H1 (cell line): ENCODE measurements at regions not wholly inside any gene's neighbourhood (a gene's known extent, or its start where the extent isn't known, plus 50 kb on each side); places are given as distances from the start of the nearest gene placed in this dataset.

ENCODE experiments used
- CTCF ChIA-PET: fragments of 300-600 bp; sonication (Branson Sonifier 250); formaldehyde crosslinking; loops from one replicate; lab custom pipeline; 2021; ENCODE audit not compliant: partially characterized antibody; lab: Charles Lee
- POLR2A ChIA-PET: fragments of 300-600 bp; sonication (Branson Sonifier 250); formaldehyde crosslinking; loops from one replicate; lab custom pipeline; 2021; ENCODE audit warnings: inconsistent platforms; ENCODE audit not compliant: partially characterized antibody; lab: Charles Lee
- DNase-seq, 2 experiments: peaks; one replicate each; pipeline versions ENCODE4 v3.0.0 to v3.0.0-alpha.2; 2010 to 2022; ENCODE audit warnings: low spot score in 2 of 2, low read depth in 1 of 2, mixed read lengths in 1 of 2
- FAIRE-seq: peaks from 2 replicates; lab custom pipeline; 2011; peaks lifted over from hg19 to GRCh38; lab: Jason Lieb, UNC
- H2AFZ ChIP-seq: 2 replicates; pipeline ENCODE4 v1.8.1; 2012; ENCODE audit warnings: low read length, inconsistent platforms
- H2AK5ac ChIP-seq: 2 replicates; pipeline ENCODE4 v1.6.1; 2013; ENCODE audit warnings: low read depth, low read length
- H2BK120ac ChIP-seq: replicated peaks from 2 replicates; pipeline ENCODE3; 2013; ENCODE audit warnings: low read depth, low read length, inconsistent platforms
- H2BK12ac ChIP-seq: 2 replicates; pipeline ENCODE4 v1.6.1; 2013; ENCODE audit warnings: low read depth, low read length
- H2BK15ac ChIP-seq: 2 replicates; pipeline ENCODE4 v1.6.1; 2013; ENCODE audit warnings: low read length
- H2BK20ac ChIP-seq: 2 replicates; pipeline ENCODE4 v1.6.1; 2013; ENCODE audit warnings: low read length
- H2BK5ac ChIP-seq: 2 replicates; pipeline ENCODE4 v1.6.1; 2013; ENCODE audit warnings: low read depth, low read length
- H3K14ac ChIP-seq: 2 replicates; pipeline ENCODE4 v1.6.1; 2013; ENCODE audit warnings: inconsistent platforms; ENCODE audit not compliant: insufficient read length
- H3K18ac ChIP-seq: 2 replicates; pipeline ENCODE4 v1.6.1; 2013; ENCODE audit warnings: low read length; ENCODE audit errors: extremely low read depth
- H3K23ac ChIP-seq: 2 replicates; pipeline ENCODE4 v1.6.1; 2013; ENCODE audit warnings: inconsistent platforms; ENCODE audit not compliant: insufficient read length
- H3K23me2 ChIP-seq: 2 replicates; pipeline ENCODE4 v1.6.1; 2013; ENCODE audit warnings: low read depth, low read length
- H3K27ac ChIP-seq: 2 replicates; pipeline ENCODE4 v1.6.1; 2011; ENCODE audit warnings: low read depth, low read length, inconsistent platforms
- H3K27me3 ChIP-seq, 4 experiments: replicated peaks in 1 of 4; 1 replicate in 1 of 4; 2 replicates in 3 of 4; pipeline versions ENCODE4 v1.6.1 to v1.8.1; 2011 to 2013; ENCODE audit warnings: low read length in 3 of 4, mild to moderate bottlenecking in 3 of 4, inconsistent platforms in 2 of 4, mixed read lengths in 2 of 4, moderate library complexity in 1 of 4; ENCODE audit not compliant: control insufficient read depth in 3 of 4, insufficient read depth in 3 of 4; ENCODE audit errors: extremely low read depth in 1 of 4
- H3K36me3 ChIP-seq, 4 experiments: 2 replicates each; pipeline versions ENCODE4 v1.6.1 to v1.8.1; 2011 to 2013; ENCODE audit warnings: mild to moderate bottlenecking in 4 of 4, low read length in 3 of 4, moderate library complexity in 2 of 4, control low read depth in 1 of 4, inconsistent platforms in 1 of 4; ENCODE audit not compliant: insufficient read depth in 4 of 4, control insufficient read depth in 2 of 4
- H3K4ac ChIP-seq: replicated peaks from 2 replicates; pipeline ENCODE3; 2013; ENCODE audit warnings: low read length, low read depth, mixed read lengths, inconsistent platforms; ENCODE audit not compliant: insufficient read length
- H3K4me1 ChIP-seq, 4 experiments: replicated peaks in 1 of 4; 1 replicate in 1 of 4; 2 replicates in 3 of 4; pipeline versions ENCODE4 v1.6.1 to v1.8.1; 2011 to 2013; ENCODE audit warnings: low read length in 3 of 4, inconsistent platforms in 2 of 4, mixed read lengths in 1 of 4; ENCODE audit not compliant: insufficient read depth in 4 of 4, control insufficient read depth in 3 of 4
- H3K4me2 ChIP-seq, 2 experiments: 2 replicates each; pipeline versions ENCODE4 v1.6.1 to v1.8.1; 2011 to 2013; ENCODE audit warnings: low read depth in 2 of 2, low read length in 2 of 2, control low read depth in 1 of 2, inconsistent platforms in 1 of 2, mild to moderate bottlenecking in 1 of 2; ENCODE audit not compliant: insufficient read depth in 1 of 2
- H3K4me3 ChIP-seq, 4 experiments: fragments of 200-600, 300-600 bp in 1 of 4; sonication (generic), shearing (Covaris generic), sonication (Bioruptor Twin) in 1 of 4; 2 replicates each; pipeline versions ENCODE4 v1.5.1 to v1.8.1; 2011 to 2016; ENCODE audit warnings: low read length in 4 of 4, low read depth in 3 of 4, control low read depth in 2 of 4, inconsistent platforms in 2 of 4, mild to moderate bottlenecking in 2 of 4, mixed read lengths in 1 of 4, moderate library complexity in 1 of 4; ENCODE audit not compliant: insufficient read depth in 2 of 4; ENCODE audit errors: extremely low read depth in 1 of 4
- H3K56ac ChIP-seq: replicated peaks from 2 replicates; pipeline ENCODE3; 2013; ENCODE audit warnings: low read depth, mild to moderate bottlenecking, mixed read lengths, low read length, inconsistent platforms; ENCODE audit not compliant: insufficient read length
- H3K79me1 ChIP-seq: 2 replicates; pipeline ENCODE4 v1.6.1; 2013; ENCODE audit warnings: low read depth, low read length, control low read depth
- H3K79me2 ChIP-seq, 2 experiments: 2 replicates each; pipeline versions ENCODE4 v1.6.1 to v1.8.1; 2012 to 2013; ENCODE audit warnings: low read length in 2 of 2, mild to moderate bottlenecking in 2 of 2, inconsistent platforms in 1 of 2; ENCODE audit not compliant: insufficient read depth in 2 of 2, control insufficient read depth in 1 of 2
- H3K9ac ChIP-seq, 4 experiments: replicated peaks in 1 of 4; 1 replicate in 1 of 4; 2 replicates in 3 of 4; pipeline versions ENCODE4 v1.6.1 to v1.8.1; 2011 to 2013; ENCODE audit warnings: low read depth in 3 of 4, low read length in 3 of 4, control low read depth in 2 of 4, mild to moderate bottlenecking in 2 of 4, moderate library complexity in 2 of 4, inconsistent platforms in 1 of 4; ENCODE audit errors: extremely low read depth in 1 of 4
- H3K9me3 ChIP-seq, 2 experiments: 2 replicates each; pipeline versions ENCODE4 v1.6.1 to v1.8.1; 2012 to 2013; ENCODE audit warnings: mild to moderate bottlenecking in 2 of 2, moderate library complexity in 2 of 2, control low read depth in 1 of 2, inconsistent platforms in 1 of 2, low read depth in 1 of 2, low read length in 1 of 2, mixed read lengths in 1 of 2; ENCODE audit not compliant: insufficient read depth in 2 of 2
- H4K20me1 ChIP-seq, 2 experiments: replicated peaks in 1 of 2; 2 replicates each; pipeline versions ENCODE3 to v1.8.1; 2011 to 2013; ENCODE audit warnings: inconsistent platforms in 2 of 2, low read length in 2 of 2, mild to moderate bottlenecking in 1 of 2; ENCODE audit not compliant: insufficient read depth in 2 of 2, control insufficient read depth in 1 of 2
- H4K5ac ChIP-seq: 2 replicates; pipeline ENCODE4 v1.6.1; 2013; ENCODE audit warnings: low read length, low read depth, mixed read lengths, inconsistent platforms; ENCODE audit not compliant: insufficient read length
- H4K8ac ChIP-seq: 2 replicates; pipeline ENCODE4 v1.8.0; 2013; ENCODE audit warnings: mild to moderate bottlenecking, moderate library complexity, low read length, inconsistent platforms; ENCODE audit not compliant: insufficient read depth; ENCODE audit errors: extremely low read depth
- H4K91ac ChIP-seq: replicated peaks from 2 replicates; pipeline ENCODE3; 2013; ENCODE audit warnings: low read length, mixed read lengths, inconsistent platforms; ENCODE audit not compliant: insufficient read length
- ATF2 ChIP-seq: IDR thresholded peaks from 2 replicates; pipeline ENCODE4 v1.6.1; 2012; ENCODE audit warnings: low read length, inconsistent platforms
- CHD1 ChIP-seq: IDR thresholded peaks from 2 replicates; pipeline ENCODE4 v1.6.1; 2012; ENCODE audit warnings: low read depth, low read length, improper control_type of control experiment
- ZNF274 ChIP-seq: IDR thresholded peaks from 2 replicates; pipeline ENCODE4 v1.7.0; 2012; ENCODE audit warnings: low read length, borderline replicate concordance; ENCODE audit errors: extremely low read depth
- WGBS, 2 experiments: shearing (Covaris generic) in 1 of 2; methylation state at CpG; one replicate each; pipeline versions ENCODE4 v1.1.6 to v1.1.7; 2013 to 2015; ENCODE audit warnings: low lambda C conversion rate in 2 of 2, mixed read lengths in 2 of 2, inconsistent platforms in 1 of 2, low coverage in 1 of 2, missing lambda C conversion rate in 1 of 2; ENCODE audit not compliant: insufficient replicate concordance in 2 of 2, insufficient coverage in 1 of 2, insufficient read length in 1 of 2; ENCODE audit errors: extremely low coverage in 1 of 2, missing lambda C conversion rate in 1 of 2; 5-methylcytosine and 5-hydroxymethylcytosine counted together

- no peak overlapping the region for H2AFZ ChIP-seq
- no peak overlapping the region for H3K23ac ChIP-seq
- no peak overlapping the region for H3K4me2 ChIP-seq
- no peaks in the 10 kb centered on the region for H4K20me1 ChIP-seq
- no peaks in the 10 kb centered on the region for H3K36me3 ChIP-seq
- H3K9ac ChIP-seq, result no peak overlapping the region
- no peaks in the 10 kb centered on the region for H3K79me2 ChIP-seq
- H2BK12ac ChIP-seq, result no peak overlapping the region
- H3K4ac ChIP-seq, result no peak overlapping the region
- no peak overlapping the region for H3K14ac ChIP-seq
- FAIRE-seq (no peak), DNase-seq (no peak)
- H3K18ac ChIP-seq, result no peak overlapping the region
- no peak overlapping the region for H4K5ac ChIP-seq
- H3K27me3 ChIP-seq, result no peaks in the 10 kb centered on the region
- H2AK5ac ChIP-seq, result no peak overlapping the region
- no peak overlapping the region for H2BK15ac ChIP-seq
- no peak overlapping the region for H3K4me3 ChIP-seq
- H3K23me2 ChIP-seq, result no peaks in the 10 kb centered on the region
- no peak overlapping the region for H2BK20ac ChIP-seq
- H3K56ac ChIP-seq, result no peak overlapping the region
- TF ChIP-seq CHD1 (no peak), ATF2 (no peak), ZNF274 (no peak)
- H4K8ac ChIP-seq, result no peak overlapping the region
- no peaks in the 10 kb centered on the region for H3K9me3 ChIP-seq
- 92% methylated on average over 3 of the region's 3 CpGs; no CpG with 5 or more reads in 1 of the 2 experiments for WGBS, 2 experiments
- ChIA-PET POLR2A (no interaction called here), CTCF (interaction anchor here (0.7 to 1.2 kb wide), 2 partner anchors 19 to 40 kb away, joined by 3 read pairs; no protein-coding TSS in a partner anchor)
- H3K4me1 ChIP-seq, result 0 out of 7 replicates have a peak, but pooled peaks cover 0 to 3% (median 0%) of the 10 kb centered on the region in 4 experiments
- no peak overlapping the region for H4K91ac ChIP-seq
- no peak overlapping the region for H3K27ac ChIP-seq
- H3K79me1 ChIP-seq, result no peaks in the 10 kb centered on the region
- H2BK5ac ChIP-seq, result no peak overlapping the region
- no peak overlapping the region for H2BK120ac ChIP-seq
Measured at GRCh38 chr6:51533962-51534361, 553.5 kb downstream of the PKHD1 start.
